ENCODE measurements at regions not wholly inside any gene's neighbourhood (a gene's known extent, or its start where the extent isn't known, plus 50 kb on each side); places are given as distances from the start of the nearest gene placed in this dataset.

GRCh38 chr2:234433201-234433600, 63.7 kb downstream of the ARL4C start:
- Mint-ChIP-seq H3K27me3 (ENCODE audit: insufficient read depth, low read depth, poor library complexity) (peaks cover 12% of the 10 kb centered on the region), H3K4me3 (no peak overlapping the region), H3K27ac (no peak overlapping the region), H3K4me1 (peaks cover 29% of the 10 kb centered on the region), H3K9me3 (no peaks in the 10 kb centered on the region), H3K36me3 (ENCODE audit: low read depth) (no peaks in the 10 kb centered on the region)
- Histone ChIP-seq H2AFZ (no peak overlapping the region), H3F3A (replicated peaks; ENCODE audit: low read depth) (no peaks in the 10 kb centered on the region), H3K9me2 (ENCODE audit: insufficient read depth) (no peaks in the 10 kb centered on the region), H4K20me1 (replicated peaks; ENCODE audit: insufficient read depth) (no peaks in the 10 kb centered on the region), H3K36me3 (ENCODE audit: insufficient read depth) (no peaks in the 10 kb centered on the region), H3K4me1 (ENCODE audit: insufficient read depth) (peaks cover 13% of the 10 kb centered on the region), H3K27ac (ENCODE audit: low read depth) (no peak overlapping the region), H3K4me2 (no peak overlapping the region), H3K27me3 (ENCODE audit: insufficient read depth) (peaks cover 6% of the 10 kb centered on the region; the same call in 1 of the 2 replicates), H3K4me3 (no peak overlapping the region), H3K79me2 (replicated peaks; ENCODE audit: insufficient read depth) (no peaks in the 10 kb centered on the region)
- TF ChIP-seq ZNF462 (CRISPR knock-in tag; IDR thresholded peaks at IDR 0.05) (no peak), ZNF114 (CRISPR knock-in tag; IDR thresholded peaks at IDR 0.05) (no peak), CREB1 (CRISPR knock-in tag; IDR thresholded peaks at IDR 0.05; ENCODE audit: low read depth) (no peak), EZH2 (IDR thresholded peaks at IDR 0.05; ENCODE audit: low read depth, unreplicated experiment) (no peak), POLR2AphosphoS5 (IDR thresholded peaks at IDR 0.05; ENCODE audit: low read depth) (no peak), STAT1 (IDR thresholded peaks at IDR 0.05; ENCODE audit: unreplicated experiment) (no peak), ZNF331 (CRISPR knock-in tag; IDR thresholded peaks at IDR 0.05; ENCODE audit: low read depth) (no peak), ETS1 (IDR thresholded peaks at IDR 0.05) (no peak), REST (IDR thresholded peaks at IDR 0.05; ENCODE audit: unreplicated experiment) (no peak)
- no peak for DNase-seq (ENCODE audit: low spot score)
- ATAC-seq = no peak
